Rectal smooth muscle tissue (tissue), 1 donor: ENCODE measurements at regions not wholly inside any gene's neighbourhood (a gene's known extent, or its start where the extent isn't known, plus 50 kb on each side); places are given as distances from the start of the nearest gene placed in this dataset.

Experiments used
- H3K27ac ChIP-seq: one replicate; pipeline ENCODE4 v1.7.0; 2013; ENCODE audit warnings: low read depth, low read length, inconsistent platforms
- H3K27me3 ChIP-seq: one replicate; pipeline ENCODE4 v1.7.0; 2013; ENCODE audit warnings: low read length; ENCODE audit not compliant: control insufficient read depth, insufficient read depth
- H3K36me3 ChIP-seq: one replicate; pipeline ENCODE4 v1.7.0; 2013; ENCODE audit warnings: low read length; ENCODE audit not compliant: control insufficient read depth, insufficient read depth
- H3K4me1 ChIP-seq: one replicate; pipeline ENCODE4 v1.7.0; 2013; ENCODE audit warnings: low read length; ENCODE audit not compliant: control insufficient read depth, insufficient read depth
- H3K4me3 ChIP-seq: one replicate; pipeline ENCODE4 v1.7.0; 2013; ENCODE audit warnings: low read length
- H3K9ac ChIP-seq: one replicate; pipeline ENCODE4 v1.7.0; 2013; ENCODE audit warnings: low read length

- H3K27me3 ChIP-seq: peaks cover 20% of the 10 kb centered on the region
- H3K4me3 ChIP-seq: no peak overlapping the region
- H3K36me3 ChIP-seq: no peaks in the 10 kb centered on the region
- no peaks in the 10 kb centered on the region for H3K4me1 ChIP-seq
- no peak overlapping the region for H3K9ac ChIP-seq
- no peak overlapping the region for H3K27ac ChIP-seq
These were observed 192.7 kb downstream of the BUD13 start for GRCh38 chr11:116579857-116580727.

- Histone ChIP-seq H3K36me3 (no peaks in the 10 kb centered on the region), H3K9ac (no peak overlapping the region), H3K4me3 (no peak overlapping the region), H3K27me3 (peaks cover 17% of the 10 kb centered on the region), H3K4me1 (no peaks in the 10 kb centered on the region), H3K27ac (no peak overlapping the region)
These were observed 193.6 kb downstream of the BUD13 start for GRCh38 chr11:116579031-116579653.

GRCh38 chr11:116577956-116578355, 194.8 kb downstream of the BUD13 start:
- Histone ChIP-seq H3K9ac (no peak overlapping the region), H3K27me3 (peaks cover 17% of the 10 kb centered on the region), H3K27ac (no peak overlapping the region), H3K4me3 (no peak overlapping the region), H3K4me1 (no peaks in the 10 kb centered on the region), H3K36me3 (no peaks in the 10 kb centered on the region)

- H3K4me3 ChIP-seq: no peak overlapping the region
- no peaks in the 10 kb centered on the region for H3K36me3 ChIP-seq
- peaks cover 17% of the 10 kb centered on the region for H3K27me3 ChIP-seq
- no peaks in the 10 kb centered on the region for H3K4me1 ChIP-seq
- no peak overlapping the region for H3K27ac ChIP-seq
- no peak overlapping the region for H3K9ac ChIP-seq
These were observed 195.5 kb downstream of the BUD13 start for GRCh38 chr11:116577273-116577672.

- H3K36me3 ChIP-seq: no peaks in the 10 kb centered on the region
- no peak overlapping the region for H3K9ac ChIP-seq
- no peak overlapping the region for H3K27ac ChIP-seq
- H3K4me3 ChIP-seq: no peak overlapping the region
- H3K27me3 ChIP-seq: peaks cover 9% of the 10 kb centered on the region
- no peaks in the 10 kb centered on the region for H3K4me1 ChIP-seq
These were observed 196.3 kb downstream of the BUD13 start for GRCh38 chr11:116576526-116576925.

- no peaks in the 10 kb centered on the region for H3K36me3 ChIP-seq
- H3K4me3 ChIP-seq: no peak overlapping the region
- H3K27ac ChIP-seq: no peak overlapping the region
- H3K9ac ChIP-seq: no peak overlapping the region
- H3K27me3 ChIP-seq: no peaks in the 10 kb centered on the region
- H3K4me1 ChIP-seq: no peaks in the 10 kb centered on the region
These were observed 205.0 kb downstream of the BUD13 start for GRCh38 chr11:116567721-116568242.

- H3K27me3 ChIP-seq: no peaks in the 10 kb centered on the region
- no peaks in the 10 kb centered on the region for H3K4me1 ChIP-seq
- H3K27ac ChIP-seq: no peak overlapping the region
- H3K36me3 ChIP-seq: no peaks in the 10 kb centered on the region
- no peak overlapping the region for H3K4me3 ChIP-seq
- no peak overlapping the region for H3K9ac ChIP-seq
These were observed 209.1 kb downstream of the BUD13 start for GRCh38 chr11:116563712-116564047.

- Histone ChIP-seq H3K27ac (no peak overlapping the region), H3K36me3 (no peaks in the 10 kb centered on the region), H3K4me3 (no peak overlapping the region), H3K27me3 (no peaks in the 10 kb centered on the region), H3K4me1 (no peaks in the 10 kb centered on the region), H3K9ac (no peak overlapping the region)
These were observed 209.6 kb downstream of the BUD13 start for GRCh38 chr11:116563028-116563711.

- Histone ChIP-seq H3K4me1 (no peaks in the 10 kb centered on the region), H3K27me3 (no peaks in the 10 kb centered on the region), H3K4me3 (no peak overlapping the region), H3K36me3 (no peaks in the 10 kb centered on the region), H3K27ac (no peak overlapping the region), H3K9ac (no peak overlapping the region)
These were observed 212.2 kb downstream of the BUD13 start for GRCh38 chr11:116560589-116560988.

GRCh38 chr11:116558504-116559211, 214.1 kb downstream of the BUD13 start:
- H3K4me3 ChIP-seq: no peak overlapping the region
- no peaks in the 10 kb centered on the region for H3K36me3 ChIP-seq
- H3K27ac ChIP-seq: no peak overlapping the region
- H3K27me3 ChIP-seq: no peaks in the 10 kb centered on the region
- H3K9ac ChIP-seq: no peak overlapping the region
- no peaks in the 10 kb centered on the region for H3K4me1 ChIP-seq

GRCh38 chr11:116557282-116557681, 215.5 kb downstream of the BUD13 start:
- no peak overlapping the region for H3K9ac ChIP-seq
- no peaks in the 10 kb centered on the region for H3K27me3 ChIP-seq
- no peaks in the 10 kb centered on the region for H3K36me3 ChIP-seq
- H3K4me3 ChIP-seq: no peak overlapping the region
- no peak overlapping the region for H3K27ac ChIP-seq
- H3K4me1 ChIP-seq: no peaks in the 10 kb centered on the region

- no peak overlapping the region for H3K27ac ChIP-seq
- H3K27me3 ChIP-seq: no peaks in the 10 kb centered on the region
- no peaks in the 10 kb centered on the region for H3K36me3 ChIP-seq
- H3K9ac ChIP-seq: no peak overlapping the region
- no peaks in the 10 kb centered on the region for H3K4me1 ChIP-seq
- H3K4me3 ChIP-seq: no peak overlapping the region
These were observed 216.3 kb downstream of the BUD13 start for GRCh38 chr11:116556483-116556882.
